ENCODE measurements at regions not wholly inside any gene's neighbourhood (a gene's known extent, or its start where the extent isn't known, plus 50 kb on each side); places are given as distances from the start of the nearest gene placed in this dataset.

GRCh38 chr13:40082639-40083038, 427.2 kb downstream of the COG6 start:
- DNase-seq = no peak

- no peak for DNase-seq
These were observed 428.4 kb downstream of the COG6 start for GRCh38 chr13:40083841-40084240.

GRCh38 chr13:40084934-40085333, 429.5 kb downstream of the COG6 start:
- DNase-seq = no peak

GRCh38 chr13:40087091-40088002, 431.9 kb downstream of the COG6 start:
- peak; percentile 93 for DNase-seq

- no peak for DNase-seq
These were observed 438.6 kb downstream of the COG6 start for GRCh38 chr13:40094056-40094455.

- DNase-seq = no peak
These were observed 440.4 kb downstream of the COG6 start for GRCh38 chr13:40095695-40096356.

- no peak for DNase-seq
These were observed 441.0 kb downstream of the COG6 start for GRCh38 chr13:40096357-40096901.

GRCh38 chr13:40098246-40098645, 442.8 kb downstream of the COG6 start:
- DNase-seq = no peak

GRCh38 chr13:40101708-40102359, 446.4 kb downstream of the COG6 start:
- DNase-seq = no peak

GRCh38 chr13:40102360-40102727, 446.9 kb downstream of the COG6 start:
- no peak for DNase-seq

GRCh38 chr13:40102854-40103253, 447.4 kb downstream of the COG6 start:
- no peak for DNase-seq

GRCh38 chr13:40103864-40104263, 448.4 kb downstream of the COG6 start:
- DNase-seq = no peak

- DNase-seq = no peak
These were observed 449.8 kb downstream of the COG6 start for GRCh38 chr13:40105231-40105630.

GRCh38 chr13:40109351-40109844, 453.9 kb downstream of the COG6 start:
- no peak for DNase-seq

GRCh38 chr13:40113643-40114304, 458.3 kb downstream of the COG6 start:
- no peak for DNase-seq

- no peak for DNase-seq
These were observed 458.9 kb downstream of the COG6 start for GRCh38 chr13:40114305-40114896.

GRCh38 chr13:40115426-40115825, 460.0 kb downstream of the COG6 start:
- no peak for DNase-seq

- no peak for DNase-seq
These were observed 460.5 kb downstream of the COG6 start for GRCh38 chr13:40116008-40116407.

- DNase-seq = no peak
These were observed 462.9 kb downstream of the COG6 start for GRCh38 chr13:40118337-40118736.

GRCh38 chr13:40119852-40120251, 464.4 kb downstream of the COG6 start:
- no peak for DNase-seq

- DNase-seq = no peak
These were observed 464.8 kb downstream of the COG6 start for GRCh38 chr13:40120288-40120687.

GRCh38 chr13:40120781-40121180, 465.3 kb downstream of the COG6 start:
- no peak for DNase-seq

Measured in NCI-H446 treated with DMSO at 0.1 percent for 48 hours (cell line).